ENCODE measurements at regions not wholly inside any gene's neighbourhood (a gene's known extent, or its start where the extent isn't known, plus 50 kb on each side); places are given as distances from the start of the nearest gene placed in this dataset.

DNA sequence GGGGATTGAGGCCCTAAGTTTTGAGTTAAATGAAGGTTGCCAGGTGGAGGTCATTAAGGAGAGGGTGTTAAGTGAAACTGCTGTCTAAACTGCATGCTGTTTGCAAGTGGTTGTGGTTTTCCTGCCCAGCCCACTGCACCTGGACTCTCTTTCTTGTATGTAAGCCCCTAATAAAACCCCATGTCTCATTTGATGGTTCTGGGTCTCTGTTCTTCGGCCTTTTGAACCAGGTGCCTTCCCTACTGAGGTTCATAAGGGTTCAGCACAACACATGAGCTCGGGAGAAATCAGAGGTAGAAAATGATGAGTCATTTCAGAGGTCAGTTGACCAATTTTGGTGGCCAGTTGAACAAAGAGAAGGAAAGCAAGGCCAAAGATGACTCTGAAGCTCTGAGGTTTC lies 382.5 kb downstream of the RPS29 start:
- FAIRE-seq = no peak
- Histone ChIP-seq H3K79me2 (ENCODE audit: control insufficient read depth, insufficient read depth, low read length) (no peaks in the 10 kb centered on the region), H3K4me1 (ENCODE audit: control insufficient read depth, extremely low read depth, insufficient read depth, low read length) (no peaks in the 10 kb centered on the region), H3K9ac (ENCODE audit: control insufficient read depth, extremely low read depth, insufficient read depth, low read length) (no peak overlapping the region), H3K27me3 (ENCODE audit: control insufficient read depth, extremely low read depth, insufficient read depth, low read length) (no peaks in the 10 kb centered on the region), H3K27ac (ENCODE audit: control insufficient read depth, insufficient read depth, low read length) (no peak overlapping the region), H3K4me2 (ENCODE audit: control insufficient read depth, extremely low read depth, insufficient read depth, low read depth, low read length) (no peak overlapping the region), H2AFZ (ENCODE audit: control insufficient read depth, low read length) (no peak overlapping the region), H3K9me1 (ENCODE audit: control insufficient read depth, extremely low read depth, insufficient read depth, low read length) (no peaks in the 10 kb centered on the region), H3K4me3 (ENCODE audit: control insufficient read depth in 2 of 3, extremely low read depth in 1 of 3, insufficient read depth in 2 of 3, low read depth in 1 of 3, low read length in 3 of 3) (no peak overlapping the region), H3K36me3 (ENCODE audit: control insufficient read depth in 2 of 2, extremely low read depth in 1 of 2, insufficient read depth in 2 of 2, low read length in 2 of 2) (no peaks in the 10 kb centered on the region), H3K9me3 (ENCODE audit: control insufficient read depth, low read depth, low read length) (no peaks in the 10 kb centered on the region), H4K20me1 (ENCODE audit: control insufficient read depth, extremely low read depth, insufficient read depth, low read length) (no peaks in the 10 kb centered on the region)
- dilution Hi-C loops (cut with MboI; ENCODE audit: extremely low pct_ligation_motif_present, low sequenced_read_pairs) = no loop called here
- no peak for TF ChIP-seq EZH2 (IDR thresholded peaks at IDR 0.05; ENCODE audit: low read length)
- TF ChIP-seq, protein P1, sequence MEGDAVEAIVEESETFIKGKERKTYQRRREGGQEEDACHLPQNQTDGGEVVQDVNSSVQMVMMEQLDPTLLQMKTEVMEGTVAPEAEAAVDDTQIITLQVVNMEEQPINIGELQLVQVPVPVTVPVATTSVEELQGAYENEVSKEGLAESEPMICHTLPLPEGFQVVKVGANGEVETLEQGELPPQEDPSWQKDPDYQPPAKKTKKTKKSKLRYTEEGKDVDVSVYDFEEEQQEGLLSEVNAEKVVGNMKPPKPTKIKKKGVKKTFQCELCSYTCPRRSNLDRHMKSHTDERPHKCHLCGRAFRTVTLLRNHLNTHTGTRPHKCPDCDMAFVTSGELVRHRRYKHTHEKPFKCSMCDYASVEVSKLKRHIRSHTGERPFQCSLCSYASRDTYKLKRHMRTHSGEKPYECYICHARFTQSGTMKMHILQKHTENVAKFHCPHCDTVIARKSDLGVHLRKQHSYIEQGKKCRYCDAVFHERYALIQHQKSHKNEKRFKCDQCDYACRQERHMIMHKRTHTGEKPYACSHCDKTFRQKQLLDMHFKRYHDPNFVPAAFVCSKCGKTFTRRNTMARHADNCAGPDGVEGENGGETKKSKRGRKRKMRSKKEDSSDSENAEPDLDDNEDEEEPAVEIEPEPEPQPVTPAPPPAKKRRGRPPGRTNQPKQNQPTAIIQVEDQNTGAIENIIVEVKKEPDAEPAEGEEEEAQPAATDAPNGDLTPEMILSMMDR (optimal IDR thresholded peaks at IDR 0.05 in 1 of 3, IDR thresholded peaks at IDR 0.05 in 1 of 3, conservative IDR thresholded peaks at IDR 0.05 in 1 of 3; ENCODE audit: extremely low read depth in 1 of 3, insufficient read depth in 2 of 3, low read length in 3 of 3) = no peak
- DNase-seq (ENCODE audit: low read depth, low spot score) = no peak

DNA sequence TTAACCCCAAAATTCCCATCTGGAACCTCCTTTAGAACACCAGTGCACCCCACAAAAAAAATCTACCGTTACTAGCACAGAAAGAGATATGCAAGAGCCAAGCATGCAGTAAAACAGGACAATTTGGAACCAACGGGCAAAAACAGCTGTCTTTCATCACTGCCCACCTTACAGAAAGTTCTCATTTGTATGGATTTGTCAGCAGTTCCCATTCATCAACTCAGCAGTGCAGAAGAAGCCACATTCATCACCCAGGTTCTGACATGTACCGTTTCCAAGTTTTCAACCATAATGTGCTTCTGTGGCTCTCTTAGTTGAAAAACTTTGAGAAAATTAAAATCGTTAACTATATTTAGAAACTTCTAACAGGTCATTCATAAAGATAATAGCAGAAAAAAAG lies 387.0 kb downstream of the RPS29 start:
- FAIRE-seq = no peak
- no peak overlapping the region for H3K27ac ChIP-seq (ENCODE audit: control insufficient read depth, insufficient read depth, low read length)
- DNase-seq (ENCODE audit: low read depth, low spot score) = no peak

More for the DNA sequence above, 387.0 kb downstream of the RPS29 start:
- Histone ChIP-seq H3K4me3 (ENCODE audit: control insufficient read depth in 2 of 3, extremely low read depth in 1 of 3, insufficient read depth in 2 of 3, low read depth in 1 of 3, low read length in 3 of 3) (no peak overlapping the region), H3K79me2 (ENCODE audit: control insufficient read depth, insufficient read depth, low read length) (no peaks in the 10 kb centered on the region), H3K27me3 (ENCODE audit: control insufficient read depth, extremely low read depth, insufficient read depth, low read length) (no peaks in the 10 kb centered on the region), H3K4me1 (ENCODE audit: control insufficient read depth, extremely low read depth, insufficient read depth, low read length) (no peaks in the 10 kb centered on the region), H3K9ac (ENCODE audit: control insufficient read depth, extremely low read depth, insufficient read depth, low read length) (no peak overlapping the region), H3K9me1 (ENCODE audit: control insufficient read depth, extremely low read depth, insufficient read depth, low read length) (no peaks in the 10 kb centered on the region), H3K9me3 (ENCODE audit: control insufficient read depth, low read depth, low read length) (no peaks in the 10 kb centered on the region), H4K20me1 (ENCODE audit: control insufficient read depth, extremely low read depth, insufficient read depth, low read length) (no peaks in the 10 kb centered on the region), H3K4me2 (ENCODE audit: control insufficient read depth, extremely low read depth, insufficient read depth, low read depth, low read length) (no peak overlapping the region), H2AFZ (ENCODE audit: control insufficient read depth, low read length) (no peak overlapping the region), H3K36me3 (ENCODE audit: control insufficient read depth in 2 of 2, extremely low read depth in 1 of 2, insufficient read depth in 2 of 2, low read length in 2 of 2) (no peaks in the 10 kb centered on the region)
- dilution Hi-C loops (cut with MboI; ENCODE audit: extremely low pct_ligation_motif_present, low sequenced_read_pairs) = no loop called here
- TF ChIP-seq, protein P1 (optimal IDR thresholded peaks at IDR 0.05 in 1 of 3, IDR thresholded peaks at IDR 0.05 in 1 of 3, conservative IDR thresholded peaks at IDR 0.05 in 1 of 3; ENCODE audit: extremely low read depth in 1 of 3, insufficient read depth in 2 of 3, low read length in 3 of 3) = no peak
- TF ChIP-seq EZH2 (IDR thresholded peaks at IDR 0.05; ENCODE audit: low read length) = no peak
